HG03571 (cell line): ENCODE measurements at regions not wholly inside any gene's neighbourhood (a gene's known extent, or its start where the extent isn't known, plus 50 kb on each side); places are given as distances from the start of the nearest gene placed in this dataset.
"Not testable (repeated sequence)": the region's sequence is repeated elsewhere in the genome, so short reads cannot be mapped to it uniquely, and the experiment has no call there.

Experiments
- ATAC-seq: cut with Tn5 transposase; IDR thresholded peaks from one replicate; pipeline ENCODE4 v1.9.1; 2021; ENCODE audit not compliant: unreplicated experiment

GRCh38 chr17:77834170-77835115 lies 124.1 kb upstream of the TNRC6C start:
- no peak for ATAC-seq

- ATAC-seq, result no peak
Observed at GRCh38 chr17:77836557-77837041, 121.9 kb upstream of the TNRC6C start.

- ATAC-seq, result not testable (repeated sequence)
Observed at GRCh38 chr17:77837072-77837471, 121.4 kb upstream of the TNRC6C start.

- no peak for ATAC-seq
Observed at GRCh38 chr17:77837917-77838316, 120.6 kb upstream of the TNRC6C start.

- ATAC-seq, result no peak
Observed at GRCh38 chr17:77838748-77839697, 119.5 kb upstream of the TNRC6C start.

GRCh38 chr17:77839698-77840512 lies 118.6 kb upstream of the TNRC6C start:
- no peak for ATAC-seq

GRCh38 chr17:77840513-77841165 lies 117.9 kb upstream of the TNRC6C start:
- no peak for ATAC-seq

GRCh38 chr17:77841742-77842527 lies 116.6 kb upstream of the TNRC6C start:
- no peak for ATAC-seq

GRCh38 chr17:77842528-77843147 lies 115.9 kb upstream of the TNRC6C start:
- ATAC-seq, result no peak

GRCh38 chr17:77843255-77843895 lies 115.1 kb upstream of the TNRC6C start:
- not testable (repeated sequence) for ATAC-seq

GRCh38 chr17:77843896-77844295 lies 114.6 kb upstream of the TNRC6C start:
- no peak for ATAC-seq

- no peak for ATAC-seq
Observed at GRCh38 chr17:77844681-77845080, 113.8 kb upstream of the TNRC6C start.

- no peak for ATAC-seq
Observed at GRCh38 chr17:77845541-77846225, 112.8 kb upstream of the TNRC6C start.

GRCh38 chr17:77846531-77847085 lies 111.9 kb upstream of the TNRC6C start:
- no peak for ATAC-seq

- ATAC-seq, result no peak
Observed at GRCh38 chr17:77847221-77848085, 111.0 kb upstream of the TNRC6C start.

- ATAC-seq, result no peak
Observed at GRCh38 chr17:77848257-77848656, 110.2 kb upstream of the TNRC6C start.
